HT1080 (cell line): ENCODE measurements at regions not wholly inside any gene's neighbourhood (a gene's known extent, or its start where the extent isn't known, plus 50 kb on each side); places are given as distances from the start of the nearest gene placed in this dataset.

ENCODE experiments used
- DNase-seq: peaks from one replicate; pipeline ENCODE4 v3.0.0-alpha.2; 2015; ENCODE audit warnings: low read depth

DNA sequence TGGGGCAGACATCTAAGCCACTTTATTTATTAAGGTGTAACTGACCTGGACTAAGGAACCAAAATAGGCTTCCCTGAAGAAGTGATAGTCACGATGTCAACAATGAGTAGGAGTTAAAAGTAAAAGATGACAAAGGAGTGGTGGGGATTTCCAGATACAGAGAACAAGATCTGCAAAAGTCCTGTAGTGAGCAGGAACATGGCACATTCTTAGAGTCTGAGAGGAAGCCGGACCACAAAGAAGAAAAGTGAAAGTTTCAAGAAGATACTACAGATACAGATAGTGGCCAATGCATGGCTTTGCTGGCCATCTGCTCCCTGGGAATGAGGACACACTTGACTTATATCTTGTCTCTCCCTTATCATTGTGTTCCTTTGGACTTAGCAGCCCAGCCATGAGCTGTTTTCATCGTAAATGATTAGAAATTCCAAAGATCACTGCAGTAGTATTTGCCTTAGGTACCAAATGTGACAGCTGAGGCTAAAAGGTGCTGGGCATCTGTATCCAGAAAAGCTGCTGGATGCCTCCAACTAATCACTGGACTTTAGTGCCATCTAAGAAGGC is 302.4 kb upstream of the NR5A2 start:
- DNase-seq = no peak

DNA sequence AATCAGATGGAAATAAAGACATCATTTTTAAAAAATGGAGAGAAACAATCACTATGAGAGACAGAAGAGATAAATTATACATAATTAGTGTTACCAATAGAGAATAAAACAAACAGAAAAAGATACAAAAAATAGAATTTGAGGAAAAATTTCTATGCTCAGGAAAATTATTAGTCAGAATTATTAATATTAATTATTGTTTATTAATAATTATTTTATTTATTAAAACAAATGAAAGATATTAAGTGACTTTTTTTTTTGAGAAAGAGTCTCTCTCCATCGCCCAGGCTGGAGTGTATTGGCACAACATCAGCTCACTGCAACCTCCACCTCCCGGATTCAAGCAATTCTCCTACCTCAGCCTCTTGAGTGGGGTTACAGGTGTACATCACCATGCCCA is 299.8 kb upstream of the NR5A2 start:
- no peak for DNase-seq

DNA sequence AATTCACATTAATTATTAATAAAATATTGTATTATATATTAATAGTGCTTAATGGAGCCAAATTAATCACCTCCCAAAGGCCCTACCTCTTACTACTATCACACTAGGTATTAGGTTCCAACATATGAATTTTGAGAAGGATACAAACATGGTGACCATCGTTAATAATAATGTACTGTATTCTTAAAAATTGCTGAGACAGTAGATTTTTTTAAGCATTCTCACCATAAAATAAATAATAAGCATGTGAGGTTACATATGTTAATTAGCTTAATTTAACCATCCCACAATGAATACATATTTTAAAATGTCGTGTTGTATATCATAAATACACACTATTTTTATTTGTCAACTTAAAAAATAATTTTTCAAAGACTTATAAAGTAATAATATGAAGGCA is 299.2 kb upstream of the NR5A2 start:
- DNase-seq = no peak

- DNase-seq = no peak
Observed at GRCh38 chr1:199733125-199733524, 294.4 kb upstream of the NR5A2 start.

- DNase-seq = no peak
Observed at GRCh38 chr1:199734186-199734585, 293.3 kb upstream of the NR5A2 start.

DNA sequence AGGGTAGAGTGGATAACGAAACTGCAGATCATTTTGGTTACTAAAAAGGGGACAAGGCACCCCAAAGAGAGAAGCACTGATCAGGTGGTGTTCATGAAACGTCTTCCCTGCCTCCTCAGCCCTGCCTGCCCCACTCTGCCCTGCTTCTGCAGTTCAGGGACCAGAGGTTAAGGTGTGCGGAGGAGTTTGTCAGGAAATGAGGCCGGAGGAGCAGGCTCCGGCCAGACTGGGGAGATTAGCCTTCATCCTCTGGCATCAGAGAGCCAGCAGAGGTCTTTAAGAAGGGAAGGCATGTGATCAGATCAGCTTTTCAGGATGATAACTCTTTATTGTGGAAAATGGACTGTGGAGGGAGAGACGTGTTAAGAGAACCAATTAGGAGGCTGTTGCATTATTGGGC is 291.9 kb upstream of the NR5A2 start:
- no peak for DNase-seq

DNA sequence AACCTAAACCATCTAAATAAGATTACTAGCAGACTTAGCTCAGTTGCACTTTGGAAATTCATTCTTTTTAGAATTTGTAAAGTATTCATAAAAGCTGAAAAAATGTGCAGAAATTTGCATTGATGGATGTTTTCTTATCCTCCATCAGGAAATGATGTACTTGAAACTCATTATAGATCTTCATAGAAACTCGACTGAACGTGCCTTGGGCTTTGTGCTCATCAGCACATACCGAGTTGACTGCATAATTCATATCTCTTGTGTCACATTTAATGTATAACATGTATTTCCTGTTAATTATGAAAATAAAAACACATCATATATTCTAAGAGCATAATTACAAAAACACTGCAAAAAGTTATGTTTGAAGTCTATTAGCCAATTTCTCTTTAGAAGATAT is 290.9 kb upstream of the NR5A2 start:
- DNase-seq = no peak

GRCh38 chr1:199741586-199741985 is 285.9 kb upstream of the NR5A2 start:
- no peak for DNase-seq

DNA sequence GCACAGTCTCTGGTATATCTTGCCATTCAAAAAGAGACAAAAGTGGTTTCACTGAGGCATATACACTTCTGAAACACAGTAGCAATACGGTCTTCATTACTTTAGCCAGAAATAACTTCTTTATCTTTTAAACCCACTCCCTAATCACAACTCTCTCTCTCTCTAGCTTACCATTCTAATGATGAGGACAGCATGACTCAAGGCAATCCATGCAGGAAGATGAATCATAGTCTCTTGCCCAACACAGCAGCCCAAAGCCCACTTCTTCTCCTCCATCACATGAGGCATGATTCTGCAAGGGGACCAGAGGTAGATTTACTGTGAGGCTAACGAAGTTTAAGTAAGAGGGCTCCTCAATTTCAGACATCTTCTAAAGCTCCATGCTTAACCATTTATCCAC is 285.0 kb upstream of the NR5A2 start:
- peak; percentile 92 for DNase-seq

DNA sequence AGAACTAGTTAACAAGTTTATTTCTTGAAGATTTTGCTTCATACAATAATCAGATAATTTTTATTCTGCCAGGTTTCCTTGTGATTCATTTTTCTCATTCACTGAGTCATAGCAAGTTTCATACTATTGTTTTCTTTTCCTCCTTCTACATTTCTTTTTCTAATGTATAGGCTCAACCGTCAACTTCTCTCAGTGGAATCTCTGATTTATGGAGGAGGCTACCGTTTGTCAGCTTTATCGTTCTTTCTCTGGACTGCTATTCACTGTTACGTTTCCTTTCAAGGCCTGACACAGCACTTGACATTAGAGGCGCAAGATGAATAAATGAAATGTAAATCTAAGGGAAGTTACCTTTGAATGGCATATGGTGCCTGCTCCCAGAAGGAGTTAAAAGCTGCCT is 284.3 kb upstream of the NR5A2 start:
- DNase-seq = no peak

GRCh38 chr1:199746666-199747384 is 280.7 kb upstream of the NR5A2 start:
- DNase-seq = no peak

DNA sequence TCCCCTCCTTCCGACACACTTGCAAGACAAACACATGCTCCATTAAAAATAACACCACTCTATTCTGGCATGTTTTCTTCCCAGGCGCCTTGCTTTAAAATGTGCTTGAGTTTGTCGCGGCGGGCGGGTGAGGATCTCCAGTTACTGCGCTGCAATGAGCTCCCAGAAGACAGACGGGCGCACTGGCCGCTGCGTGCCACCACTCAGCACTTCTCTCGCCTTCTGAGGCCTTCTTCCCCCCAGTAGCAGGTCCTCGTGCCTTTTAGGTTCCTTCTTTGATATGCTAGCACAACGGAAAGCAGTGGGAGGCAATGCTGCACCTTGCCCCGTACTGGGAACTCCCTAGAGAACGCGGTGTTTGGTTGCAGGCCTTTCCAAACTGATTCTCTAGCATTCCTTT is 279.5 kb upstream of the NR5A2 start:
- DNase-seq = no peak

- DNase-seq = no peak
Observed at GRCh38 chr1:199751506-199751905, 276.0 kb upstream of the NR5A2 start.

GRCh38 chr1:199751962-199752687 is 275.4 kb upstream of the NR5A2 start:
- DNase-seq = no peak

DNA sequence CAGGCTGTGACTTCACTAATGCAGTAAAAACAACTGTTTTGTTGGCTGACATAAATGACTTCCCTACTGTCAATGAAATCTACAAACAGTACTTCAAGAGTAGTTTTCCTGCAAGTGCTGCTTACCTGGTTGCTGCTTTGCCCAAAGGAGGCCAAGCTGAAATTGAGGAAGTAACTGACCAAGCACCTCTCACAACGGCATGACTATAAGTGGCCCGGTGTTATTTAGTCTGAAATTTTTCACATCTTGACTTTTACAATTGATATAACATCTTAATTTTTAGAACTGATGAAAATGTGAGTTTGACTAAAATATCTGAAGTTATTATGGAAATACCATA is 274.9 kb upstream of the NR5A2 start:
- no peak for DNase-seq

DNA sequence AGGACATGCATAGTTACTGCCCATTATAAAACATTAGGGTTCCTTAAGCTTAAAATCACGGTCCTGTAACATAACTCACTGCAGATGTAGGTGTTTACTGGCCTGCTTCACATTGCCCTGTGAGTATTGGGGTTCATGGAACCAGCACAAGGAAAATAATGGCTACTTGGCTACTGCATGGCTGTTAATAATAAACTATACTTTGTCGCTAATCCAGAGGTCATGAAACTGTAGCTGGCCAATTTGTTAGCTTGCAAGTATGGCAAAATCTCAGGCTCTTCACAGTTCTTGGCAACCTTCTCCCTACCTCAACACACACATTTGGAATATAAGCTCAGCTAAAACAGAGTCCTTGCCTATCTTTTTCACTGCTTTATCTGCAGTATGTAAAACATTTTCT is 274.0 kb upstream of the NR5A2 start:
- no peak for DNase-seq

DNA sequence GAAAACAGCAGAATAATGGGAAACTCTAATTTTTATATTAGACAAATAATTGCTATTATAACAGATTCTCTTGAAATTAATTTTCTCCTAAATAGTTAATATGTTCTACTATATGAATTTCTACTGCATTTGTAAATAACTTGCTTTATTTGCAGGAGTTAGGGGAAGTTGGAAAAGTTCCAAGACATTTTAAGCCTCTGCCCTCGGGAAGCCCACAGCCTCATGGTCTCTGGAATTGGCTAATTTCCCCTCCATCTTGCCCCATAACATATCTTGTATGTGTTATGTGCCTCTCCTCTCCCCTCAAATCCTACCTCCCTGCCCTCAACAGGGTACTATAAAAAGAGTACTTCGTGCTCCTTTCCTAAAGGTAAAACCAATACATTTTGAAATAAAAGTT is 271.4 kb upstream of the NR5A2 start:
- no peak for DNase-seq

DNA sequence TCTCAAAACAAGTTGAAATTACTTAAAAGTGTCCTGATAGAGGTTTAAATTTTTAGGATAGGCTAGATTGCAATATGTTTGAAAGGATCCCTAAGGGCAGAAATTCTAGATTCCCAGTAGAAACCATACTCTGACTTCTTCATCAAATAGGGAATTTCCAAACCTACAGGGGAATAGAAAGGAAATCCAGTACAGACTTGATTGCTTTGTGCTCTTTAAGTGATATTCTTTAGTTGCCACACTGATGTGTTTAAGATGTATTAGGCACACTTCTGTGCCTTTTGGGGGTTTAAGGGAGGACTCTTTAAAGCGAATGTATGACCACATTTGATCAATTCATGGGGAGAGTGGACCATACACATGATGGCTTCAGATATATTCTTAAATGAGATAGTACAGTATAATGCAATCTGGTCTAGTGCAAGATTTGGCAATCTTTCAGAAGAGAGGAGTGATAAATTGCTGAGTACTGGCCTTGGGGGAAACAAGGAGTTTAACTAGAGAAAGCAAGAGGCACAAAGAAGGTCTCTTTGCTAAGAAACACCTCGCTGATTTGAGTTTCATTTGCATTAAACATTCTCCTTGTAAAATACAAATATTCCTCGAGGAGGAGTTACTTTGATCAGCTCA is 268.8 kb upstream of the NR5A2 start:
- no peak for DNase-seq

GRCh38 chr1:199759268-199759730 is 268.2 kb upstream of the NR5A2 start:
- peak; percentile 85 for DNase-seq

DNA sequence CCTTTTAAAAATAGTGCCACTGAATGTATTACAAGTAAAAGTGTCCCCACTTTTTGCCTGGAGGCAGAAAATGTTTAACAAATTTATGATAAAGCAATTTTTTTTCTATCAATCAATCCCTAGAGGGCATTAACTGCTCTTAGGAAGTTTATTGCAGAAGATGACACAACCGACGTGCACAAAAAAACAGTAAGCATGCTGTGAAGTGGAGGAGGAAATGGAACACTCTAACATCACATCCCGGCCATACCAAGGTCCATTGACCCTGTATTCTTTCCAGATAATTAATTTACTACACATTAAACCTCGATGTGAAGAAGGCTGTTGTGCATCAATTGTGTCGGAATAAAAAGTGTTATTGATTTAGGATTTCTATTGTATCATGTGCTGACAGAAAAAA is 264.9 kb upstream of the NR5A2 start:
- DNase-seq = no peak

DNA sequence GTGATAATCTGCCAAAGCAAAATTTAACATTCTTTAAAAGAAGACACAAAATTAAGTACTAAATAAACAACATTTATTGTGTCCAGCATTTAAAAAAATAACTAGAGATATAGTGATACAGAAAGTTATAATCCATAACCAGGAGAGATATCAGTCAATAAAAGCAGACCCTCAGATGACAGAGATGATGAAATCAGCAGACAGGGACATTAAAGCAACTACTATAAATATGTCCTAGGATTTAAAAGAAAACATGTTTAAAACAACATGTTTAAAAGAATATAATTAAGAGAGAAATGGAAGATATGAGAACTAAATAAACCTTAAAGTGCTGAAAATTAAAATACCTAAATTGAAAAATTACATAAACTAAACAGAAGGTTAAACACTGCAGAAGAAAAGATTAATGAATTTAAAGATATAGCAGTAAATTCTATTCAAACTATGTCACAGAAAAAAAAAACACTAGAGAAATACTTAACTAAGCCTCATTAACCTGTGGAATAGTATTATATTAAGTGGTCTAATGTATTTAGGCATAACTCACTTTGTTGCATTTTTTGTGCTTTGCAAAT is 261.2 kb upstream of the NR5A2 start:
- DNase-seq = no peak

- no peak for DNase-seq
Observed at GRCh38 chr1:199767700-199768099, 259.8 kb upstream of the NR5A2 start.
